ENCODE measurements at regions not wholly inside any gene's neighbourhood (a gene's known extent, or its start where the extent isn't known, plus 50 kb on each side); places are given as distances from the start of the nearest gene placed in this dataset.

GRCh38 chr2:236341721-236342120 lies 77.5 kb upstream of the ASB18 start:
- peaks cover 33% of the 10 kb centered on the region for H3K27me3 Mint-ChIP-seq
- no peak for DNase-seq
- H3K27ac Mint-ChIP-seq, result no peak overlapping the region
- no peaks in the 10 kb centered on the region for H3K9me3 Mint-ChIP-seq
- no peaks in the 10 kb centered on the region for H3K36me3 Mint-ChIP-seq
- no peak overlapping the region for H3K4me3 Mint-ChIP-seq
- H3K4me1 Mint-ChIP-seq, result no peaks in the 10 kb centered on the region
- CTCF ChIA-PET, result interaction anchor here (0.6 kb wide), 1 partner anchor 338 kb away, joined by 3 read pairs; no protein-coding TSS in a partner anchor

GRCh38 chr2:236342507-236342906 lies 78.3 kb upstream of the ASB18 start:
- Mint-ChIP-seq H3K4me1 (no peaks in the 10 kb centered on the region), H3K27me3 (peaks cover 25% of the 10 kb centered on the region), H3K4me3 (no peak overlapping the region), H3K27ac (no peak overlapping the region), H3K36me3 (no peaks in the 10 kb centered on the region), H3K9me3 (no peaks in the 10 kb centered on the region)
- no peak for DNase-seq
- CTCF ChIA-PET, result interaction anchor here (0.8 to 1.4 kb wide), 6 partner anchors 11 to 732 kb away, joined by 3 to 5 read pairs (median 3); partner anchors contain the start of gene ACKR3

GRCh38 chr2:236342951-236343350 lies 78.7 kb upstream of the ASB18 start:
- H3K36me3 Mint-ChIP-seq, result no peaks in the 10 kb centered on the region
- no peak overlapping the region for H3K27ac Mint-ChIP-seq
- no peak for DNase-seq
- H3K4me3 Mint-ChIP-seq, result no peak overlapping the region
- H3K4me1 Mint-ChIP-seq, result no peaks in the 10 kb centered on the region
- H3K9me3 Mint-ChIP-seq, result no peaks in the 10 kb centered on the region
- CTCF ChIA-PET, result interaction anchor here (0.8 to 1.4 kb wide), 6 partner anchors 10 to 732 kb away, joined by 3 to 5 read pairs (median 3); partner anchors contain the start of gene ACKR3
- H3K27me3 Mint-ChIP-seq, result peaks cover 21% of the 10 kb centered on the region

GRCh38 chr2:236343400-236344161 lies 79.4 kb upstream of the ASB18 start:
- no peaks in the 10 kb centered on the region for H3K4me1 Mint-ChIP-seq
- no peak overlapping the region for H3K27ac Mint-ChIP-seq
- H3K9me3 Mint-ChIP-seq, result no peaks in the 10 kb centered on the region
- H3K36me3 Mint-ChIP-seq, result no peaks in the 10 kb centered on the region
- DNase-seq, result peak; percentile 70
- no peak overlapping the region for H3K4me3 Mint-ChIP-seq
- CTCF ChIA-PET, result interaction anchor here (0.8 to 1.4 kb wide), 5 partner anchors 168 to 731 kb away, joined by 3 to 5 read pairs (median 3); no protein-coding TSS in a partner anchor
- H3K27me3 Mint-ChIP-seq, result peaks cover 24% of the 10 kb centered on the region

- H3K36me3 Mint-ChIP-seq, result no peaks in the 10 kb centered on the region
- H3K9me3 Mint-ChIP-seq, result no peaks in the 10 kb centered on the region
- DNase-seq, result no peak
- H3K27me3 Mint-ChIP-seq, result peaks cover 22% of the 10 kb centered on the region
- no peak overlapping the region for H3K4me3 Mint-ChIP-seq
- no peak overlapping the region for H3K27ac Mint-ChIP-seq
- H3K4me1 Mint-ChIP-seq, result no peaks in the 10 kb centered on the region
- CTCF ChIA-PET, result no interaction called here
These were observed 80.2 kb upstream of the ASB18 start for GRCh38 chr2:236344446-236344845.

- Mint-ChIP-seq H3K27ac (no peak overlapping the region), H3K36me3 (no peaks in the 10 kb centered on the region), H3K27me3 (peaks cover 17% of the 10 kb centered on the region), H3K4me1 (no peaks in the 10 kb centered on the region), H3K4me3 (no peak overlapping the region), H3K9me3 (no peaks in the 10 kb centered on the region)
- CTCF ChIA-PET, result no interaction called here
- no peak for DNase-seq
These were observed 81.0 kb upstream of the ASB18 start for GRCh38 chr2:236345081-236345714.

- H3K4me1 Mint-ChIP-seq, result no peaks in the 10 kb centered on the region
- H3K27ac Mint-ChIP-seq, result no peak overlapping the region
- H3K36me3 Mint-ChIP-seq, result no peaks in the 10 kb centered on the region
- no peak for DNase-seq
- CTCF ChIA-PET, result no interaction called here
- no peaks in the 10 kb centered on the region for H3K9me3 Mint-ChIP-seq
- H3K4me3 Mint-ChIP-seq, result no peak overlapping the region
- H3K27me3 Mint-ChIP-seq, result peaks cover 22% of the 10 kb centered on the region
These were observed 82.2 kb upstream of the ASB18 start for GRCh38 chr2:236346366-236346765.

- CTCF ChIA-PET, result interaction anchor here (0.6 to 0.7 kb wide), 3 partner anchors 615 to 784 kb away, joined by 3 to 4 read pairs (median 3); no protein-coding TSS in a partner anchor
- DNase-seq, result no peak
- Mint-ChIP-seq H3K27me3 (peaks cover 32% of the 10 kb centered on the region), H3K9me3 (no peaks in the 10 kb centered on the region), H3K36me3 (no peaks in the 10 kb centered on the region), H3K27ac (peak overlapping the region; percentile 22), H3K4me3 (no peak overlapping the region), H3K4me1 (peaks cover 4% of the 10 kb centered on the region)
These were observed 84.1 kb upstream of the ASB18 start for GRCh38 chr2:236348279-236348678.

GRCh38 chr2:236348976-236349375 lies 84.8 kb upstream of the ASB18 start:
- peaks cover 4% of the 10 kb centered on the region for H3K4me1 Mint-ChIP-seq
- no peak for DNase-seq
- CTCF ChIA-PET, result interaction anchor here (1.5 kb wide), 1 partner anchor 726 kb away, joined by 3 read pairs; no protein-coding TSS in a partner anchor

GRCh38 chr2:236350426-236350825 lies 86.2 kb upstream of the ASB18 start:
- Mint-ChIP-seq H3K4me3 (no peak overlapping the region), H3K36me3 (no peaks in the 10 kb centered on the region), H3K27ac (no peak overlapping the region), H3K4me1 (peaks cover 4% of the 10 kb centered on the region), H3K27me3 (peaks cover 28% of the 10 kb centered on the region), H3K9me3 (no peaks in the 10 kb centered on the region)
- CTCF ChIA-PET, result interaction anchor here (1.5 to 1.7 kb wide), 2 partner anchors 219 to 724 kb away, joined by 3 to 4 read pairs; partner anchors contain the start of gene ACKR3
- no peak for DNase-seq

More at GRCh38 chr2:236348976-236349375, 84.8 kb upstream of the ASB18 start:
- Mint-ChIP-seq H3K27me3 (peaks cover 28% of the 10 kb centered on the region), H3K4me3 (no peak overlapping the region), H3K36me3 (no peaks in the 10 kb centered on the region), H3K27ac (no peak overlapping the region), H3K9me3 (no peaks in the 10 kb centered on the region)

- CTCF ChIA-PET, result interaction anchor here (1.1 to 2.8 kb wide), 3 partner anchors 161 to 723 kb away, joined by 4 to 8 read pairs (median 6); no protein-coding TSS in a partner anchor
- Mint-ChIP-seq H3K27ac (no peak overlapping the region), H3K9me3 (no peaks in the 10 kb centered on the region), H3K36me3 (no peaks in the 10 kb centered on the region), H3K4me3 (no peak overlapping the region), H3K27me3 (peaks cover 28% of the 10 kb centered on the region), H3K4me1 (peaks cover 4% of the 10 kb centered on the region)
- no peak for DNase-seq
These were observed 87.8 kb upstream of the ASB18 start for GRCh38 chr2:236351966-236352525.

- H3K27me3 Mint-ChIP-seq, result peaks cover 27% of the 10 kb centered on the region
- peak; percentile 54 for DNase-seq
- peaks cover 4% of the 10 kb centered on the region for H3K4me1 Mint-ChIP-seq
- no peaks in the 10 kb centered on the region for H3K36me3 Mint-ChIP-seq
- CTCF ChIA-PET, result interaction anchor here (0.9 to 2.8 kb wide), 10 partner anchors 11 to 722 kb away, joined by 3 to 10 read pairs (median 4); partner anchors contain the start of gene ACKR3
- no peak overlapping the region for H3K4me3 Mint-ChIP-seq
- no peak overlapping the region for H3K27ac Mint-ChIP-seq
- H3K9me3 Mint-ChIP-seq, result no peaks in the 10 kb centered on the region
These were observed 88.8 kb upstream of the ASB18 start for GRCh38 chr2:236352761-236353593.

GRCh38 chr2:236353594-236353942 lies 89.4 kb upstream of the ASB18 start:
- peaks cover 4% of the 10 kb centered on the region for H3K4me1 Mint-ChIP-seq
- H3K27me3 Mint-ChIP-seq, result peaks cover 21% of the 10 kb centered on the region
- H3K27ac Mint-ChIP-seq, result no peak overlapping the region
- no peaks in the 10 kb centered on the region for H3K9me3 Mint-ChIP-seq
- CTCF ChIA-PET, result interaction anchor here (0.9 to 2.8 kb wide), 9 partner anchors 11 to 721 kb away, joined by 3 to 10 read pairs (median 3); partner anchors contain the start of gene ACKR3
- H3K4me3 Mint-ChIP-seq, result no peak overlapping the region
- no peaks in the 10 kb centered on the region for H3K36me3 Mint-ChIP-seq
- DNase-seq, result no peak
